Mesendoderm (in vitro differentiated cells): ENCODE measurements at regions not wholly inside any gene's neighbourhood (a gene's known extent, or its start where the extent isn't known, plus 50 kb on each side); places are given as distances from the start of the nearest gene placed in this dataset.

Experiments
- DNase-seq: peaks from one replicate; pipeline ENCODE4 v3.0.0; 2013
- H2AK5ac ChIP-seq: 2 replicates; pipeline ENCODE4 v1.6.1; 2013; ENCODE audit warnings: low read length, inconsistent platforms
- H2BK120ac ChIP-seq: 2 replicates; pipeline ENCODE4 v1.6.1; 2013; ENCODE audit warnings: low read depth, mild to moderate bottlenecking, low read length, moderate library complexity, mixed read lengths
- H2BK15ac ChIP-seq: replicated peaks from 2 replicates; pipeline ENCODE4 v1.6.1; 2013; ENCODE audit warnings: low read depth, mild to moderate bottlenecking, moderate library complexity
- H2BK5ac ChIP-seq: 2 replicates; pipeline ENCODE4 v1.6.1; 2013; ENCODE audit warnings: low read length, inconsistent platforms
- H3K18ac ChIP-seq: 2 replicates; pipeline ENCODE4 v1.6.1; 2013; ENCODE audit warnings: mild to moderate bottlenecking, low read length, mixed read lengths
- H3K23ac ChIP-seq: one replicate; pipeline ENCODE4 v1.6.1; 2013; ENCODE audit warnings: low read length
- H3K27ac ChIP-seq: 2 replicates; pipeline ENCODE4 v1.5.1; 2013; ENCODE audit warnings: low read depth, mild to moderate bottlenecking, inconsistent platforms, low read length, moderate library complexity
- H3K27me3 ChIP-seq: 2 replicates; pipeline ENCODE4 v1.6.1; 2013; ENCODE audit warnings: low read length, control low read depth, mild to moderate bottlenecking, inconsistent platforms; ENCODE audit not compliant: insufficient read depth, poor library complexity
- H3K36me3 ChIP-seq: 2 replicates; pipeline ENCODE4 v1.6.1; 2013; ENCODE audit warnings: low read length, inconsistent platforms; ENCODE audit not compliant: control insufficient read depth, insufficient read depth
- H3K4ac ChIP-seq: one replicate; pipeline ENCODE4 v1.6.1; 2013; ENCODE audit warnings: low read depth, mild to moderate bottlenecking, low read length, moderate library complexity
- H3K4me1 ChIP-seq: 2 replicates; pipeline ENCODE4 v1.6.1; 2013; ENCODE audit warnings: low read depth, low read length, inconsistent platforms; ENCODE audit not compliant: control insufficient read depth
- H3K4me2 ChIP-seq: 2 replicates; pipeline ENCODE4 v1.6.1; 2013; ENCODE audit warnings: low read length
- H3K4me3 ChIP-seq: 2 replicates; pipeline ENCODE4 v1.5.1; 2013; ENCODE audit warnings: mild to moderate bottlenecking, low read length
- H3K56ac ChIP-seq: one replicate; pipeline ENCODE4 v1.6.1; 2013; ENCODE audit warnings: low read length
- H3K79me1 ChIP-seq: 2 replicates; pipeline ENCODE4 v1.6.1; 2013; ENCODE audit warnings: low read length, inconsistent platforms
- H3K79me2 ChIP-seq: 2 replicates; pipeline ENCODE4 v1.6.1; 2013; ENCODE audit warnings: mild to moderate bottlenecking, low read length; ENCODE audit not compliant: control insufficient read depth, insufficient read depth
- H3K9ac ChIP-seq: 2 replicates; pipeline ENCODE4 v1.6.1; 2013; ENCODE audit warnings: low read length, inconsistent platforms
- H4K5ac ChIP-seq: one replicate; pipeline ENCODE4 v1.6.1; 2013; ENCODE audit warnings: low read length
- H4K8ac ChIP-seq: one replicate; pipeline ENCODE4 v1.6.1; 2013; ENCODE audit warnings: low read depth, mild to moderate bottlenecking, control low read depth, low read length, moderate library complexity
- WGBS: extraction: QIAGEN DNeasy Blood & Tissue Kit; methylation state at CpG from one replicate; pipeline ENCODE4 v1.1.7; 2013; ENCODE audit warnings: low lambda C conversion rate, missing lambda C conversion rate; ENCODE audit not compliant: insufficient coverage; ENCODE audit errors: extremely low coverage; 5-methylcytosine and 5-hydroxymethylcytosine counted together

GRCh38 chr15:47460795-47461573 lies 256.3 kb upstream of the SEMA6D start:
- no peak overlapping the region for H2BK120ac ChIP-seq
- H3K79me2 ChIP-seq, result no peaks in the 10 kb centered on the region
- DNase-seq, result peak; percentile 7
- no peak overlapping the region for H2BK15ac ChIP-seq
- no peaks in the 10 kb centered on the region for H3K36me3 ChIP-seq
- no peak overlapping the region for H3K4ac ChIP-seq
- H3K4me2 ChIP-seq, result no peak overlapping the region
- no peak overlapping the region for H3K9ac ChIP-seq
- no peak overlapping the region for H3K18ac ChIP-seq
- H2BK5ac ChIP-seq, result no peak overlapping the region
- no peak overlapping the region for H3K4me3 ChIP-seq
- H4K8ac ChIP-seq, result no peak overlapping the region
- WGBS, result no CpG with 5 or more reads among the region's 4 CpGs
- no peak overlapping the region for H2AK5ac ChIP-seq
- no peak overlapping the region for H3K23ac ChIP-seq
- H3K56ac ChIP-seq, result peak overlapping the region; percentile 4
- no peaks in the 10 kb centered on the region for H3K27me3 ChIP-seq
- H3K27ac ChIP-seq, result no peak overlapping the region
- no peak overlapping the region for H4K5ac ChIP-seq
- H3K79me1 ChIP-seq, result no peaks in the 10 kb centered on the region
- no peaks in the 10 kb centered on the region for H3K4me1 ChIP-seq

GRCh38 chr15:47461652-47462141 lies 255.6 kb upstream of the SEMA6D start:
- Histone ChIP-seq H3K36me3 (no peaks in the 10 kb centered on the region), H3K23ac (no peak overlapping the region), H2BK120ac (no peak overlapping the region), H2BK15ac (no peak overlapping the region), H4K8ac (no peak overlapping the region), H3K79me2 (no peaks in the 10 kb centered on the region), H3K4me1 (no peaks in the 10 kb centered on the region), H2AK5ac (no peak overlapping the region), H3K18ac (no peak overlapping the region), H3K4me3 (no peak overlapping the region), H2BK5ac (no peak overlapping the region), H3K9ac (no peak overlapping the region), H4K5ac (no peak overlapping the region), H3K79me1 (no peaks in the 10 kb centered on the region), H3K27me3 (no peaks in the 10 kb centered on the region), H3K4ac (no peak overlapping the region), H3K56ac (no peak overlapping the region), H3K4me2 (no peak overlapping the region), H3K27ac (no peak overlapping the region)
- WGBS, result no CpG with 5 or more reads among the region's 3 CpGs
- no peak for DNase-seq

GRCh38 chr15:47466357-47466756 lies 250.9 kb upstream of the SEMA6D start:
- no peak overlapping the region for H2BK5ac ChIP-seq
- no peak overlapping the region for H4K5ac ChIP-seq
- no peak for DNase-seq
- no peak overlapping the region for H2BK120ac ChIP-seq
- no peak overlapping the region for H3K4ac ChIP-seq
- H3K27me3 ChIP-seq, result no peaks in the 10 kb centered on the region
- H3K9ac ChIP-seq, result no peak overlapping the region
- no peak overlapping the region for H3K27ac ChIP-seq
- no peak overlapping the region for H4K8ac ChIP-seq
- no peak overlapping the region for H2BK15ac ChIP-seq
- no CpG with 5 or more reads among the region's 1 CpG for WGBS
- H3K4me3 ChIP-seq, result no peak overlapping the region
- H3K18ac ChIP-seq, result no peak overlapping the region
- no peak overlapping the region for H2AK5ac ChIP-seq
- H3K36me3 ChIP-seq, result no peaks in the 10 kb centered on the region
- no peaks in the 10 kb centered on the region for H3K4me1 ChIP-seq
- H3K79me1 ChIP-seq, result no peaks in the 10 kb centered on the region
- no peaks in the 10 kb centered on the region for H3K79me2 ChIP-seq
- H3K56ac ChIP-seq, result no peak overlapping the region
- no peak overlapping the region for H3K23ac ChIP-seq
- H3K4me2 ChIP-seq, result no peak overlapping the region

- no peaks in the 10 kb centered on the region for H3K79me2 ChIP-seq
- no peaks in the 10 kb centered on the region for H3K79me1 ChIP-seq
- H2BK120ac ChIP-seq, result no peak overlapping the region
These were observed 246.3 kb upstream of the SEMA6D start for GRCh38 chr15:47470983-47471382.

GRCh38 chr15:47473106-47473725 lies 244.1 kb upstream of the SEMA6D start:
- Histone ChIP-seq H3K9ac (no peak overlapping the region), H3K79me2 (no peaks in the 10 kb centered on the region), H2AK5ac (no peak overlapping the region), H3K4ac (no peak overlapping the region), H2BK5ac (no peak overlapping the region), H3K4me1 (no peaks in the 10 kb centered on the region), H3K23ac (no peak overlapping the region), H3K18ac (no peak overlapping the region), H3K4me3 (no peak overlapping the region), H3K36me3 (no peaks in the 10 kb centered on the region), H3K56ac (no peak overlapping the region), H2BK15ac (no peak overlapping the region), H4K5ac (no peak overlapping the region), H2BK120ac (no peak overlapping the region), H3K27me3 (no peaks in the 10 kb centered on the region), H3K27ac (no peak overlapping the region), H4K8ac (no peak overlapping the region), H3K4me2 (no peak overlapping the region), H3K79me1 (no peaks in the 10 kb centered on the region)
- no peak for DNase-seq
- no CpG with 5 or more reads among the region's 6 CpGs for WGBS

More at GRCh38 chr15:47470983-47471382, 246.3 kb upstream of the SEMA6D start:
- H3K36me3 ChIP-seq, result no peaks in the 10 kb centered on the region
- no CpG with 5 or more reads among the region's 4 CpGs for WGBS
- no peak overlapping the region for H4K5ac ChIP-seq
- H2BK15ac ChIP-seq, result no peak overlapping the region
- no peak overlapping the region for H3K18ac ChIP-seq
- H2AK5ac ChIP-seq, result no peak overlapping the region
- H3K27me3 ChIP-seq, result no peaks in the 10 kb centered on the region
- H3K4me3 ChIP-seq, result no peak overlapping the region
- no peak overlapping the region for H3K9ac ChIP-seq
- H3K4me2 ChIP-seq, result no peak overlapping the region
- H3K4me1 ChIP-seq, result no peaks in the 10 kb centered on the region
- no peak overlapping the region for H3K4ac ChIP-seq
- no peak overlapping the region for H2BK5ac ChIP-seq
- H4K8ac ChIP-seq, result no peak overlapping the region
- H3K27ac ChIP-seq, result no peak overlapping the region
- no peak overlapping the region for H3K23ac ChIP-seq
- DNase-seq, result no peak
- no peak overlapping the region for H3K56ac ChIP-seq
